Memory B cell (primary cell): ENCODE measurements at regions not wholly inside any gene's neighbourhood (a gene's known extent, or its start where the extent isn't known, plus 50 kb on each side); places are given as distances from the start of the nearest gene placed in this dataset.
A peak's percentile ranks its signal among the peaks of the same experiment; 100 is the strongest.

Source experiments
- ATAC-seq: fragments of 150-1000 bp; cut with Tn5 transposase; 2 replicates; pipeline ENCODE4 v1.10.0; 2021; ENCODE audit warnings: low read depth, mild to moderate bottlenecking, moderate library complexity
- DNase-seq, 2 donors: peaks; one replicate each; pipeline ENCODE4 v3.0.0; 2022; ENCODE audit warnings: low spot score in 2 of 2
- H3K27ac Mint-ChIP-seq: one replicate; pipeline ENCODE4 v1.8.0; 2022; ENCODE audit warnings: mild to moderate bottlenecking, moderate library complexity, mixed read lengths
- H3K27me3 Mint-ChIP-seq: one replicate; pipeline ENCODE4 v1.8.0; 2022; ENCODE audit warnings: mixed read lengths
- H3K36me3 Mint-ChIP-seq: one replicate; pipeline ENCODE4 v1.8.0; 2022; ENCODE audit warnings: mild to moderate bottlenecking, mixed read lengths
- H3K4me1 Mint-ChIP-seq: one replicate; pipeline ENCODE4 v1.8.0; 2022; ENCODE audit warnings: mixed read lengths
- H3K4me3 Mint-ChIP-seq: one replicate; pipeline ENCODE4 v1.8.0; 2022; ENCODE audit warnings: mild to moderate bottlenecking, moderate library complexity, mixed read lengths
- H3K9me3 Mint-ChIP-seq: one replicate; pipeline ENCODE4 v1.8.0; 2022; ENCODE audit warnings: mixed read lengths

DNA sequence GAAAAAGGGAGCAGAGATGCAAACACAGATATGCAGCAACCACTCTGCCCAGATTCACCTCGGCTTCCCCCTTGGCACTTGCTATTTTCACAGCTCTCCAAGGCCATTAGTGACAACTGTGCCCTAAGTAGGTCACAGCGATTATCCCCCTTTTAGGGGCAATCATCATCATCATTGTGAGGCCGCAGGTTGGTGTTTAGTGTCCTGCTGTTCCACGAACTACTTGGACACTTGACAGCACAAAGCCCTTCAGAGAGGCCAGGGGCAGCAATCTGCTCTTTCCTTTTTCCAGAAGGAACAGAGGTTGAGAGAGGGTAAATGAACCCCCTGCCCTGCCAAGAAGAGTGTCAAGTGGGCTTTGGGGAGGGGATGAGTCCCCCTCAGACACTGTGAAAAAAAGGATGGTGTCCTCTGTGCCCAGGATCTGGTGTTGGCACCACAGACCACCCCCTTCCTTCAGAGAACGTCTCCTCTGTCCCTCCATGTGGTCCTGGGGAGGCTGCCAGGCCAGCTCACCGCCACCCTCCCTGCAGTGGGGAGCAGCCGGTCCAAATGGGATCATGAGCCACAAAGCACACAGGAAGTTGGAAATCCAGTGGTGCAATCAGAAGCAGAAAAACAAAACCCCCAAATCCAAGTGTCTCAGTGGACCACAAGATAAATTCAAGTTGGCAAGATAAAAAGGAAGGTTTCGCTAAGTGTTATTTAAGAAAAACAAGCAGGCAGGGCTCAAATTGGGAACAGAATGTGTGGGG lies 78.4 kb upstream of the MED9 start:
- ATAC-seq (no peak), DNase-seq (no peak)
- H3K9me3 Mint-ChIP-seq = no peaks in the 10 kb centered on the region
- H3K27ac Mint-ChIP-seq = no peak overlapping the region
- H3K4me1 Mint-ChIP-seq = peaks cover 5% of the 10 kb centered on the region
- H3K27me3 Mint-ChIP-seq = peaks cover 1% of the 10 kb centered on the region
- H3K4me3 Mint-ChIP-seq = no peak overlapping the region
- no peaks in the 10 kb centered on the region for H3K36me3 Mint-ChIP-seq

DNA sequence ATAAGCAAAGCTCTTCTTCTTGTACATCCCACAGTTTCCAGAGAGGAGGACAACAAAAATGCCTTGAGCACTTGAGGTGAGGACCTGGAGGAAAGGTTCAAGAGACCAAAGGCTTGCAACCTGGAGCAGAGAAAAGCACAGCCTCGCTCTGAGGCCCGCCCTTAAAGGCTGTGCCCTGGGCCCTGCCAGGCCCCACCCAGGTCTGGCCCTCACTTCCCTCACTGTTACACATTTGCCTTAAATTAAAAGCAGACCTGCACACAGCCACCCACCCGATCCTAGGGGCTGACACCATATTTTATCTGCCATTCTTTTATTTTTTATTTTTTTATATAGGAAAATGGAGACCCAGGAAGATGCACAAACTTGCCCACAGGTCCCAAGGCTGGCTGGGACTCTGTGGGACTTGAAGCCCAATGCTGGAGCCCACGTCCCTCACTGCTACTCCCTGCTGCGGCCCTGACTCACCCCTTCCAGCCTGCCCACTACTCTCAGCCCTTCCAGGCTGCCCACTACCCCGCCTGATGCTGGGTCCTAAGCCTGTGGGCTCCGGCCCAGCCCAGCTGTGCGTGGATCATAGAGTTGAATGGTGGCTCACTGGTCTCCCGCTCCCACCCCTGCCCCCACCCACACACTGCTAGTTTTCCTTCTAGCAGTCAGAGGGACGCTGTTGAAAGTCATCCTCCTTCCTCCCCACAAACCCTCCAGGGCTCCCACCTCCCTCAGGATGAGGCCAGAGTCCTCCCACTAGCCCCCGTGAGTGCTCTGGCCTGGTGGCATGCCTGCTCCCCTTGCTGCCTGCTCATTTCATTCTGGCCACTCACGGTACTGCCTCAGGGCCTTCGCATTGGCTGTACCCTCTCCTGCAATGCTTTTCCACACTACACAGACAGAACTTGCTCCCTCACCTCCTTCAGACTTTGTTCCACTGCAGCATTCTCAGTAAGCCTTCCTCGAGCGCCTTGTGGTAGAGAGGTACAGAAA lies 77.6 kb upstream of the MED9 start:
- no peak overlapping the region for H3K27ac Mint-ChIP-seq
- DNase-seq = no peak
- no peaks in the 10 kb centered on the region for H3K36me3 Mint-ChIP-seq
- ATAC-seq = no peak
- no peaks in the 10 kb centered on the region for H3K9me3 Mint-ChIP-seq
- H3K4me1 Mint-ChIP-seq = peaks cover 11% of the 10 kb centered on the region
- no peak overlapping the region for H3K4me3 Mint-ChIP-seq
- H3K27me3 Mint-ChIP-seq = peaks cover 1% of the 10 kb centered on the region

DNA sequence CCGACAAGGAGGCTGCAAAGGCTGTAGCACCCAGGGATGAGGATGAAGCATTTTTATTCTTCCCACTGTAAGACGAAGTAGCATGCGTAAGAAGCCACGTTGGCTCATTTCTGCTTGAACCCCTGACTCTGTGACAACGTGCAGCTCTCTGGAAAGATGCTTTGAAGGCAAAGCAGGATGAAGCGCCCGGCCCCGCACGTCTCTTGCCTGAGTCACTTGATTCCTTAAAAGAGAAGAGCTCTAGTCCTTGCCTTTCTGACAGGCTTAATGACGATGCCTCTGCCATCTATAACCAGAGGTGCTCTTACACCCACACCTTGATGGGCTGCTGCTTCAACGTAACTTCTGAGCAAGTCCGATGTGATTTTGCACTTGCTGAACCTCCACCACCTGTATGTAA lies 76.7 kb upstream of the MED9 start:
- DNase-seq (no peak), ATAC-seq (no peak)
- Mint-ChIP-seq H3K4me1 (peaks cover 19% of the 10 kb centered on the region), H3K36me3 (no peaks in the 10 kb centered on the region), H3K9me3 (no peaks in the 10 kb centered on the region), H3K27me3 (peaks cover 1% of the 10 kb centered on the region), H3K4me3 (no peak overlapping the region), H3K27ac (no peak overlapping the region)

DNA sequence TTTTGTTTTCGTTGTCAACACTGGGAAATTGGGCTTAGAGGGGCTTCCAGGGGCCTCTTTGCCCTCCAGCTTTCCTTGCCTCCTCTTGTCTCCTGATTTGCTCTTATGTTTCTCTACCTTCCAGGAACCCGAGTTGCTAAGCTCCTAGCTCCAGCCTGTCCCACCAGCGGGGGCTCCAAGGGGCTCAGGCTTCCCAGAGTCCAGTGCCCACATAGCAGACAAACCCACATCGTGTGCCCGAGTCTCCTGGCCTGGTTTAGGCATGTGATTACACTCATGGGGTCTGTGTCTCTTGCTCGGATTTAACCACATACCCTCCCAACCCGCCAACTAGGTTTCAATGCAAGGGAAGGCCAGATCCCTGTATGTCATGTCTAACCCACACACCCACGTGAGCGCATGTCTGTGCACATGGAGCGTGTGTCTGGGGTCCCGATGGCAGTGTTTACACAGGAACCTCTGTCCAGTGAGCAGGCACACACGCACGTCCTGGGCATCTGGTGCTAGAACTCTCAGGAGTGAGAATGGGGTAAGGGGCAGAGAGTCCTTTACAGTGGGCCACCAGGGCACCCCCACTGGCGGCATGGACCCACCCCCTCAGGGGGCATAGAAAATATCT lies 76.1 kb upstream of the MED9 start:
- Mint-ChIP-seq H3K4me3 (no peak overlapping the region), H3K9me3 (no peaks in the 10 kb centered on the region)
- DNase-seq = no peak

DNA sequence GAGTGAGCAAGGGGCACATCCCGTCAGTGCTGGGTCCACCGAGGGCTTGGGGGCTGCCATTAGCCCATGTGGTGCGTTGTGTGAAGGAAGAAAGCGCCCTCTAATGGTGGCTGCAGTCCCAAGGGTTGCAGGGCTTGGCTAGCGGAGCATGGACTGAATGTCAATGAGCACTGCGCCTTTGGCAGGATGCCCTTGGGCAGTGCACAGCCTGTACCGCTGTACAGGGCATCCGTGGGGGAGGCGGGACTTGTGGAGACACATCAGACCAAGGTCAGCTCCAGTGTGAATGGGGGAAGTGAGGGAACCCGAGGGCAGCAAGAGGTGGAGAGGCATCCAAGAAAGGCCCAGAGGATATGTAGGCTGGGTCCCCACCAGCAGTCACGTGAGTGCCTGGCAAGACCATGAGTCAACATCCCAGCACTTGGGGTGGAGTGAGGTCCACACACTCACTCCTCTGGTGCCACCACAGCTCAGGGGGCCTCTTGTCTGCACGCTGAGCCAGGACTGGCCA lies 75.5 kb upstream of the MED9 start:
- Mint-ChIP-seq H3K27ac (no peak overlapping the region), H3K36me3 (no peaks in the 10 kb centered on the region), H3K27me3 (peaks cover 1% of the 10 kb centered on the region), H3K4me3 (no peak overlapping the region), H3K4me1 (peaks cover 19% of the 10 kb centered on the region), H3K9me3 (no peaks in the 10 kb centered on the region)
- no peak for DNase-seq
- ATAC-seq = no peak

More for the DNA sequence above, 76.1 kb upstream of the MED9 start:
- Mint-ChIP-seq H3K27me3 (peaks cover 1% of the 10 kb centered on the region), H3K36me3 (no peaks in the 10 kb centered on the region), H3K27ac (no peak overlapping the region), H3K4me1 (peaks cover 19% of the 10 kb centered on the region)
- ATAC-seq = no peak

DNA sequence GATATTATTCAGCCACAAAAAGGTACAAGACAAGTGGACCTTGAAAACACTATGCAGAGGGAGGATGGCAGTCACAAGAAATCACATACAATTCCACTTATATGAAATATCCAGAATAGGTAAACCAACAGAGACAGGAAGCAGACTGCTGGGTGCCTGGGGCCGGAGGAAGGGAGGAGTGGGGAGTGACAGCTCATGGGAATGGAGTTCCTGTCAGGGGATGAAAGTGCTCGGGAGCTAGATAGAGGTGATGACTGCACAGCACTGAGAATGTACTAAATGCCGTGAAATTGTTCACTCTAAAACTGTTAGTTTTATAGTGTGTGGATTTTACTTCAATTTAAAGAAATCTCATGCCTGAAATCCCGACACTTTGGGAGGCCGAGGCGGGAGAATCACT lies 74.2 kb upstream of the MED9 start:
- Mint-ChIP-seq H3K27me3 (peaks cover 1% of the 10 kb centered on the region), H3K4me3 (no peak overlapping the region), H3K9me3 (no peaks in the 10 kb centered on the region), H3K4me1 (peaks cover 23% of the 10 kb centered on the region), H3K36me3 (no peaks in the 10 kb centered on the region), H3K27ac (no peak overlapping the region)
- ATAC-seq (no peak), DNase-seq (no peak)

DNA sequence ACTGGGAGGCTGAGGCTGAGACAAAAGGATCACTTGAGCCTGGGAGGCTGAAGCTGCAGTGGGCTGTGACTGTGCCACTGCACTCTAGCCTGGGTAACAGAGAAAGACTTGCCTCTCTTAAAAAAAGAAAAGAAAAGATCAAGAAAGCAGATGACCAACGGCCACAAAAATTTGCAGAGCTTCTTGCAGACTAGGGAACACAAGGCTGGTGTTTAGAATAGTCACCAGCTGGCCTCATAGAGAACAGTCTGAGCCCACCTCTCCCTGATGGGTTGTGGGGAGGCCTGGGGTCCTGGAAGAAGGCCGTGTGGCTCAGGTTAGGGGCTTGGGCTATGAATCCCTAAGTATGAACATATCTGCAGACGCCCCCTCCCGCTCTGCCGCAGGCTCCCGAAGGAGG lies 73.7 kb upstream of the MED9 start:
- H3K9me3 Mint-ChIP-seq = no peaks in the 10 kb centered on the region
- DNase-seq (no peak), ATAC-seq (no peak)
- H3K27ac Mint-ChIP-seq = no peak overlapping the region
- peaks cover 24% of the 10 kb centered on the region for H3K4me1 Mint-ChIP-seq
- peaks cover 1% of the 10 kb centered on the region for H3K27me3 Mint-ChIP-seq
- H3K36me3 Mint-ChIP-seq = no peaks in the 10 kb centered on the region
- no peak overlapping the region for H3K4me3 Mint-ChIP-seq

DNA sequence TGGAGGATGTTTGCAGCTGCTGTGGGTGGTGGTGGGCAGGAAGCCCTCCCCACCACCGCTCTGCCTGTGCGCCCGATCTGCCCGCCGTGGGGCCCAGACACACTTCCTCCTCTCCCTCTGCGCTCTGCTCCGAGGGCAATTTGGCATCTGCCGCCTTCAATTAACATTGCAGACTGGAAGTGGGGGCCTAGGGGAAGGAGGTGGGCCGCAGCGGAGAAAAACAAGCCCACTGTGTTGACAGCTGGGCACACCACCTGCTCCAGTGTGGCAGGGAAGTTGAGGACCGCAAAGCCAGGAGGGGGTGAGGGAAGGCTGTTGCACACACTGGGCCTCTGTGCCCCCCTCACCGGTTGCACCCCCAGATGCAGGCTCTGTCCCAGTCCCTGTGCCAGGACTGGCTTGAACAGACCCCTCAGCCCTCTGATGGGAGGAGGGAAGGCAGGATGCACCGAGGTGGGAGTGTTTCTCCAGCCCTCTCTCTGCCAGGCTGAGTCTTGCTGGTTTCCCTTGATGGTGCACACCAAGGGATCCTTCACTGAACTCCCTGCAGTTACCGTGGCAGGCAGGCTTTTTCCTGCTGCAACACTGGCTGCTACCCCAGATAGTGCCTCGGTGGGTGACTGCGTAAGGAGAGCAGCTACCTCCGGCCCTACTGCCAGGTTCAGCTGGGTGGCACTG lies 72.8 kb upstream of the MED9 start:
- Mint-ChIP-seq H3K4me3 (peak overlapping the region; percentile 63), H3K27me3 (peaks cover 1% of the 10 kb centered on the region), H3K9me3 (no peaks in the 10 kb centered on the region), H3K4me1 (peaks cover 25% of the 10 kb centered on the region), H3K27ac (peak overlapping the region; percentile 26), H3K36me3 (no peaks in the 10 kb centered on the region)
- peak; percentile 100 for ATAC-seq
- DNase-seq = peak; percentile 41 to 45

DNA sequence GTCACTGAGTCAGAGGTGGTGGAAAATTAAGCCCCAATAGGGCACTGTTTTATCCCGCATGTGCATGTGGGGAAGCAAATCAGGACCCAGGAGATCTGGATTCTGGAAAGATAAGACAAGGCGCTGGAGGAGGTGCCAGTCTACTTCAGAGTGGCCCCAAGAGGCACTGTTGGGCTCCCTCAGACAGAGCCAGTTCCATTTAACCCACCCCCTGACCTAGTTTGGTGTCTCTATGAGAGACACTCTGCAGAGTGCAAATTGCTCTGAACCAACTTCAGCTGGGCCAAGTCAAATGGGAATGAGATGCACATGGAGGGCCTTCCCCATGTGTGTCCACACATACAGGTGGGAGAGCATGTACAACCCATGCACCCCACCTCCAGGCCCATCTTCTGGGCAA lies 71.1 kb upstream of the MED9 start:
- ATAC-seq (no peak), DNase-seq (no peak)
- H3K4me1 Mint-ChIP-seq = peaks cover 25% of the 10 kb centered on the region
- no peak overlapping the region for H3K4me3 Mint-ChIP-seq
- no peaks in the 10 kb centered on the region for H3K36me3 Mint-ChIP-seq
- no peaks in the 10 kb centered on the region for H3K9me3 Mint-ChIP-seq
- no peak overlapping the region for H3K27ac Mint-ChIP-seq
- peaks cover 6% of the 10 kb centered on the region for H3K27me3 Mint-ChIP-seq

DNA sequence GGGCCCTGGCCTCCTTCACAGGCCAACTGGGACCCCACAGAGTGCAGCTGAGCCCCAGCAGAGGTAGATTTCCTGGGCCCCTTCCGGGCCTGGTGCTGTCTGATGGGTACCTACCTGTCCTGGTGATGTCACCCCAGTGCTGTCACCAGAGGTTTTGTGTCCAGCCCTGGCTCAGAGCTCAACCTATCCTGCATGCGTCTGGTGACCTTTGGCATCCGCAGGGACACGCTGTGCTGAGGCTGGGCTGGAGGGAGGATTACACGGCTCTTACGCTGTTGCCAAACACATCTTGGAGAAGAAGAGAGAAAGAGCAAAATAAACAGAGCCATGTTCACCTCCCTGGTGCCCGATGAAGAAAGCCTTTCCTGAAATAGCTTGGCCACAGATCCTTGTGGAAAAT lies 70.6 kb upstream of the MED9 start:
- DNase-seq (no peak), ATAC-seq (no peak)
- Mint-ChIP-seq H3K27me3 (peaks cover 5% of the 10 kb centered on the region), H3K4me3 (no peak overlapping the region), H3K4me1 (peaks cover 25% of the 10 kb centered on the region), H3K9me3 (no peaks in the 10 kb centered on the region), H3K27ac (no peak overlapping the region), H3K36me3 (no peaks in the 10 kb centered on the region)

DNA sequence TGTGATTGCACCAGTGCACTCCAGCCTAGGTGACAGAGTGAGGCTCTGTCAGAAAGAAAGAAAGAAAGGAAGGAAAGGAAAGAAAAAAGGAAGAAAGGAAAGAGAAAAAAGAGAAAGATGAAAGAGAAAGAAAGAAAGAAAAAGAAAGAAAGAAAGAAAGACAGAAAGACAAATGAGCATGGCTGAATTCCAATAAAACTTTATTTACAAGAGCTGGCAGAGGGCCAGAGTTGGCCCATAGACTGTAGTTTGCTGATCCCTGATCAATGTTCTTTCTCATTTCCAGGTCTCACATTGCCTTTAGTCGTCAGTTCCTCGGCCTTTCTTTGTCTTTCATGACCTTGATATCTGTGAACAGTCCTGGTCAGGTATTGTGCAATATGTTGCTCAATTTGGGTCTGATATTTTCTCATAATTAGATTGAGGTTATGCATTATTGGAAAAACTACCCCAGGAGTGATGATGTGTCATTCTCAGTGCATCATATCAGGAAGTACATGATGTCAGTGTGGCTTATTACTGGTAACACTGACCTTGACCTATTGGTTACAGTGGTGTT lies 68.5 kb upstream of the MED9 start:
- no peaks in the 10 kb centered on the region for H3K9me3 Mint-ChIP-seq
- no peak overlapping the region for H3K27ac Mint-ChIP-seq
- no peak overlapping the region for H3K4me3 Mint-ChIP-seq
- H3K27me3 Mint-ChIP-seq = peaks cover 4% of the 10 kb centered on the region
- no peak for DNase-seq
- peaks cover 19% of the 10 kb centered on the region for H3K4me1 Mint-ChIP-seq
- H3K36me3 Mint-ChIP-seq = no peaks in the 10 kb centered on the region
- ATAC-seq = no peak

DNA sequence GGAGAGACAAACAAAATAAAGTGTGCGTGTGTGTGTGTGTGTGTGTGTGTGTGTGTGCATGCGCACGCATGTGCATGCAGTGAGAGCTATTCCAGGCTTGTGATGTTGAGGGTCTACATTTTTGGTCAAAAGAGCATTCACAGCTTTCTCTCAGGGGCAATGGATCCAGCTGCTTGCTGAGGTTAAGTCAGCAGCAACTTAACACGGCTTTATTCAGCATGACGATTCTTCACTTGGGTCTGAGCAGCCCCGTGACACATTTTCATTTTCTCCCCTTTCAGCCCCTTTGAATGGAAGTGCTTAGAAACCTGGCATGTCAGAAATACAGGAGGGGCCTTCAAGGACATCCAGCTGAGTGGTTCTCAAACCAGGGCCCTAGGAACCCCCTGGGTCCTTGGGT lies 66.4 kb upstream of the MED9 start:
- ATAC-seq = no peak
- DNase-seq = no peak
- Mint-ChIP-seq H3K4me3 (no peak overlapping the region), H3K9me3 (no peaks in the 10 kb centered on the region), H3K27me3 (peaks cover 8% of the 10 kb centered on the region), H3K4me1 (peaks cover 10% of the 10 kb centered on the region), H3K27ac (no peak overlapping the region), H3K36me3 (no peaks in the 10 kb centered on the region)

DNA sequence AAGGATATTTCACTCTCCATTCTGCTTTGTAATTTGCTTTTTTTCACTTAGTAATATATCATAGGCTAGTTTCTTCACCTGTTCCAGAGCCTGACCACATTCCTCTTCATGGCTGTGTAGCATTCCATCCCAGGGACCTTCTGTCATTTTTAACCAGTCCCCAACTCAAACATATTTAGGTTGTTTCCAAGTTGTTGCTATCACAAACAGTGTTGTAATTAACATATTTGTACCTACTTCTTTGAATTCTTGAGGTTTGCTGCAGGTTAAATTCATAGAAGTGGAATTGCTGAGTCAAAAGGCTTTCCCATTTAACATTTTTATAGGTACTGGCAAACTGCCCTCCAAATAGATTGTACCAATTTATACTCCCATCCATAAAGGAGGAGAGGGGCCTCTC lies 65.1 kb upstream of the MED9 start:
- Mint-ChIP-seq H3K4me1 (peaks cover 15% of the 10 kb centered on the region), H3K4me3 (no peak overlapping the region), H3K9me3 (no peaks in the 10 kb centered on the region), H3K27ac (no peak overlapping the region), H3K27me3 (peaks cover 8% of the 10 kb centered on the region), H3K36me3 (no peaks in the 10 kb centered on the region)
- ATAC-seq (no peak), DNase-seq (no peak)
